Amniotic epithelial cell (primary cell): ENCODE measurements at regions not wholly inside any gene's neighbourhood (a gene's known extent, or its start where the extent isn't known, plus 50 kb on each side); places are given as distances from the start of the nearest gene placed in this dataset.
"Not testable (repeated sequence)": the region's sequence is repeated elsewhere in the genome, so short reads cannot be mapped to it uniquely, and the experiment has no call there.

Source experiments
- DNase-seq: peaks from one replicate; pipeline ENCODE4 v3.0.0-alpha.2; 2010; ENCODE audit warnings: low read depth

GRCh38 chr21:28177124-28177523 lies 815.6 kb downstream of the LTN1 start:
- peak; percentile 65 for DNase-seq

GRCh38 chr21:28174701-28175100 lies 818.0 kb downstream of the LTN1 start:
- DNase-seq: no peak

- no peak for DNase-seq
Observed at GRCh38 chr21:28174006-28174405, 818.7 kb downstream of the LTN1 start.

- peak; percentile 86 for DNase-seq
Observed at GRCh38 chr21:28172376-28172775, 820.3 kb downstream of the LTN1 start.

GRCh38 chr21:28167366-28167765 lies 825.3 kb downstream of the LTN1 start:
- no peak for DNase-seq

- not testable (repeated sequence) for DNase-seq
Observed at GRCh38 chr21:28164519-28164918, 828.2 kb downstream of the LTN1 start.

GRCh38 chr21:28162052-28162451 lies 830.6 kb downstream of the LTN1 start:
- not testable (repeated sequence) for DNase-seq

- DNase-seq: peak; percentile 94
Observed at GRCh38 chr21:28160378-28160777, 832.3 kb downstream of the LTN1 start.

- peak; percentile 67 for DNase-seq
Observed at GRCh38 chr21:28159396-28159795, 833.3 kb downstream of the LTN1 start.

GRCh38 chr21:28156590-28156989 lies 836.1 kb downstream of the LTN1 start:
- DNase-seq: no peak

GRCh38 chr21:28154121-28154520 lies 838.6 kb downstream of the LTN1 start:
- DNase-seq: no peak

- peak; percentile 64 for DNase-seq
Observed at GRCh38 chr21:28152732-28153131, 839.9 kb downstream of the LTN1 start.

- DNase-seq: no peak
Observed at GRCh38 chr21:28151758-28152157, 840.9 kb downstream of the LTN1 start.

- DNase-seq: peak; percentile 62
Observed at GRCh38 chr21:28150778-28151177, 841.9 kb downstream of the LTN1 start.

GRCh38 chr21:28148400-28149064 lies 844.1 kb downstream of the LTN1 start:
- DNase-seq: peak; percentile 15

- no peak for DNase-seq
Observed at GRCh38 chr21:28144653-28145052, 848.0 kb downstream of the LTN1 start.

- DNase-seq: no peak
Observed at GRCh38 chr21:28144089-28144488, 848.6 kb downstream of the LTN1 start.

- DNase-seq: peak; percentile 76
Observed at GRCh38 chr21:28142697-28143096, 850.0 kb downstream of the LTN1 start.

GRCh38 chr21:28138272-28138671 lies 854.4 kb downstream of the LTN1 start:
- DNase-seq: peak; percentile 42

GRCh38 chr21:28136656-28137255 lies 855.9 kb downstream of the LTN1 start:
- DNase-seq: no peak

GRCh38 chr21:28135646-28136045 lies 857.0 kb downstream of the LTN1 start:
- DNase-seq: no peak

- no peak for DNase-seq
Observed at GRCh38 chr21:28133116-28133515, 859.6 kb downstream of the LTN1 start.

- DNase-seq: no peak
Observed at GRCh38 chr21:28132713-28133112, 860.0 kb downstream of the LTN1 start.
